ENCODE measurements at regions not wholly inside any gene's neighbourhood (a gene's known extent, or its start where the extent isn't known, plus 50 kb on each side); places are given as distances from the start of the nearest gene placed in this dataset.

DNA sequence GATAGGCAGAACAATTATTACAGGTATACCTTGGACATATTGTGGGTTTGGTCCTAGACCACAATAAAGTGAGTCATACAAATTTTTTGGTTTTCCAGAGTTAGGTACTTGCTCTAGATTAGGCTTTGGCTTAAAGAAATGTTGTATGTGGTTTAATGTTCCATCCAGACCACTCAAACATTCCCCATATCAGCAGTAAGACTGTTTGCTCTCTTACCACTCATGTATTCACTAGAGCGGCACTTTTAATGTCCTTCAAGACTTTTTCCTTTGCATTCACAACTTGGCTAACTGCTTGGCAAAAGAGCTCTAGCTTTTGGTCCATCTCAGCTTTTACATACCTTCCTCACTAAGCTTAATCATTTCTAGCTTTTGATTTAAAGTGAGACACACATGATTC is 250.5 kb upstream of the SETMAR start:
- TF ChIP-seq, protein P1, sequence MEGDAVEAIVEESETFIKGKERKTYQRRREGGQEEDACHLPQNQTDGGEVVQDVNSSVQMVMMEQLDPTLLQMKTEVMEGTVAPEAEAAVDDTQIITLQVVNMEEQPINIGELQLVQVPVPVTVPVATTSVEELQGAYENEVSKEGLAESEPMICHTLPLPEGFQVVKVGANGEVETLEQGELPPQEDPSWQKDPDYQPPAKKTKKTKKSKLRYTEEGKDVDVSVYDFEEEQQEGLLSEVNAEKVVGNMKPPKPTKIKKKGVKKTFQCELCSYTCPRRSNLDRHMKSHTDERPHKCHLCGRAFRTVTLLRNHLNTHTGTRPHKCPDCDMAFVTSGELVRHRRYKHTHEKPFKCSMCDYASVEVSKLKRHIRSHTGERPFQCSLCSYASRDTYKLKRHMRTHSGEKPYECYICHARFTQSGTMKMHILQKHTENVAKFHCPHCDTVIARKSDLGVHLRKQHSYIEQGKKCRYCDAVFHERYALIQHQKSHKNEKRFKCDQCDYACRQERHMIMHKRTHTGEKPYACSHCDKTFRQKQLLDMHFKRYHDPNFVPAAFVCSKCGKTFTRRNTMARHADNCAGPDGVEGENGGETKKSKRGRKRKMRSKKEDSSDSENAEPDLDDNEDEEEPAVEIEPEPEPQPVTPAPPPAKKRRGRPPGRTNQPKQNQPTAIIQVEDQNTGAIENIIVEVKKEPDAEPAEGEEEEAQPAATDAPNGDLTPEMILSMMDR (IDR thresholded peaks at IDR 0.05): no peak
- TF ChIP-seq POLR2AphosphoS5 (IDR thresholded peaks at IDR 0.05): no peak
- TF ChIP-seq POLR2A (IDR thresholded peaks at IDR 0.05): no peak
